ENCODE measurements at regions not wholly inside any gene's neighbourhood (a gene's known extent, or its start where the extent isn't known, plus 50 kb on each side); places are given as distances from the start of the nearest gene placed in this dataset.

- Histone ChIP-seq H3K27ac (ENCODE audit: control insufficient read depth, insufficient read depth, low read length) (no peak overlapping the region), H4K20me1 (ENCODE audit: control insufficient read depth, extremely low read depth, insufficient read depth, low read length) (no peaks in the 10 kb centered on the region), H2AFZ (ENCODE audit: control insufficient read depth, low read length) (no peak overlapping the region), H3K4me3 (ENCODE audit: control insufficient read depth in 2 of 3, extremely low read depth in 1 of 3, insufficient read depth in 2 of 3, low read depth in 1 of 3, low read length in 3 of 3) (no peak overlapping the region), H3K9me3 (ENCODE audit: control insufficient read depth, low read depth, low read length) (no peaks in the 10 kb centered on the region), H3K4me1 (ENCODE audit: control insufficient read depth, extremely low read depth, insufficient read depth, low read length) (peaks cover 15% of the 10 kb centered on the region), H3K27me3 (ENCODE audit: control insufficient read depth, extremely low read depth, insufficient read depth, low read length) (no peaks in the 10 kb centered on the region), H3K9me1 (ENCODE audit: control insufficient read depth, extremely low read depth, insufficient read depth, low read length) (no peaks in the 10 kb centered on the region), H3K4me2 (ENCODE audit: control insufficient read depth, extremely low read depth, insufficient read depth, low read depth, low read length) (no peak overlapping the region), H3K36me3 (ENCODE audit: control insufficient read depth in 2 of 2, extremely low read depth in 1 of 2, insufficient read depth in 2 of 2, low read length in 2 of 2) (no peaks in the 10 kb centered on the region), H3K79me2 (ENCODE audit: control insufficient read depth, insufficient read depth, low read length) (no peaks in the 10 kb centered on the region), H3K9ac (ENCODE audit: control insufficient read depth, extremely low read depth, insufficient read depth, low read length) (no peak overlapping the region)
- TF ChIP-seq EZH2 (IDR thresholded peaks at IDR 0.05; ENCODE audit: low read length): no peak
- no peak for DNase-seq (ENCODE audit: low read depth, low spot score)
- FAIRE-seq: no peak
- dilution Hi-C loops (cut with MboI; ENCODE audit: extremely low pct_ligation_motif_present, low sequenced_read_pairs): no loop called here
These were observed 135.4 kb downstream of the TRIB2 start for GRCh38 chr2:12852135-12852534.

GRCh38 chr2:12854001-12854530 lies 137.3 kb downstream of the TRIB2 start:
- no peak overlapping the region for H2AFZ ChIP-seq (ENCODE audit: control insufficient read depth, low read length)
- TF ChIP-seq CTCF (optimal IDR thresholded peaks at IDR 0.05 in 1 of 3, IDR thresholded peaks at IDR 0.05 in 1 of 3, conservative IDR thresholded peaks at IDR 0.05 in 1 of 3; ENCODE audit: extremely low read depth in 1 of 3, insufficient read depth in 2 of 3, low read length in 3 of 3): no peak
- peaks cover 31% of the 10 kb centered on the region for H3K4me1 ChIP-seq (ENCODE audit: control insufficient read depth, extremely low read depth, insufficient read depth, low read length)
- H3K36me3 ChIP-seq (ENCODE audit: control insufficient read depth in 2 of 2, extremely low read depth in 1 of 2, insufficient read depth in 2 of 2, low read length in 2 of 2): no peaks in the 10 kb centered on the region
- dilution Hi-C loops (cut with MboI; ENCODE audit: extremely low pct_ligation_motif_present, low sequenced_read_pairs): no loop called here
- FAIRE-seq (no peak), DNase-seq (ENCODE audit: low read depth, low spot score) (no peak)
- H4K20me1 ChIP-seq (ENCODE audit: control insufficient read depth, extremely low read depth, insufficient read depth, low read length): no peaks in the 10 kb centered on the region
- no peaks in the 10 kb centered on the region for H3K79me2 ChIP-seq (ENCODE audit: control insufficient read depth, insufficient read depth, low read length)
- no peak overlapping the region for H3K9ac ChIP-seq (ENCODE audit: control insufficient read depth, extremely low read depth, insufficient read depth, low read length)
- no peak overlapping the region for H3K4me3 ChIP-seq (ENCODE audit: control insufficient read depth in 2 of 3, extremely low read depth in 1 of 3, insufficient read depth in 2 of 3, low read depth in 1 of 3, low read length in 3 of 3)
- H3K9me3 ChIP-seq (ENCODE audit: control insufficient read depth, low read depth, low read length): no peaks in the 10 kb centered on the region
- H3K27me3 ChIP-seq (ENCODE audit: control insufficient read depth, extremely low read depth, insufficient read depth, low read length): no peaks in the 10 kb centered on the region
- no peak overlapping the region for H3K27ac ChIP-seq (ENCODE audit: control insufficient read depth, insufficient read depth, low read length)
- no peak overlapping the region for H3K4me2 ChIP-seq (ENCODE audit: control insufficient read depth, extremely low read depth, insufficient read depth, low read depth, low read length)
- no peaks in the 10 kb centered on the region for H3K9me1 ChIP-seq (ENCODE audit: control insufficient read depth, extremely low read depth, insufficient read depth, low read length)

- DNase-seq (ENCODE audit: low read depth, low spot score): no peak
These were observed 138.8 kb downstream of the TRIB2 start for GRCh38 chr2:12855508-12855907.

More at GRCh38 chr2:12855508-12855907, 138.8 kb downstream of the TRIB2 start:
- Histone ChIP-seq H3K4me3 (ENCODE audit: control insufficient read depth in 2 of 3, extremely low read depth in 1 of 3, insufficient read depth in 2 of 3, low read depth in 1 of 3, low read length in 3 of 3) (no peak overlapping the region), H3K4me2 (ENCODE audit: control insufficient read depth, extremely low read depth, insufficient read depth, low read depth, low read length) (no peak overlapping the region), H3K36me3 (ENCODE audit: control insufficient read depth in 2 of 2, extremely low read depth in 1 of 2, insufficient read depth in 2 of 2, low read length in 2 of 2) (no peaks in the 10 kb centered on the region), H3K27me3 (ENCODE audit: control insufficient read depth, extremely low read depth, insufficient read depth, low read length) (no peaks in the 10 kb centered on the region), H2AFZ (ENCODE audit: control insufficient read depth, low read length) (no peak overlapping the region), H4K20me1 (ENCODE audit: control insufficient read depth, extremely low read depth, insufficient read depth, low read length) (no peaks in the 10 kb centered on the region), H3K9ac (ENCODE audit: control insufficient read depth, extremely low read depth, insufficient read depth, low read length) (no peak overlapping the region), H3K27ac (ENCODE audit: control insufficient read depth, insufficient read depth, low read length) (no peak overlapping the region), H3K79me2 (ENCODE audit: control insufficient read depth, insufficient read depth, low read length) (no peaks in the 10 kb centered on the region), H3K9me3 (ENCODE audit: control insufficient read depth, low read depth, low read length) (no peaks in the 10 kb centered on the region), H3K4me1 (ENCODE audit: control insufficient read depth, extremely low read depth, insufficient read depth, low read length) (peaks cover 31% of the 10 kb centered on the region), H3K9me1 (ENCODE audit: control insufficient read depth, extremely low read depth, insufficient read depth, low read length) (no peaks in the 10 kb centered on the region)
- TF ChIP-seq EZH2 (IDR thresholded peaks at IDR 0.05; ENCODE audit: low read length) (no peak), CTCF (optimal IDR thresholded peaks at IDR 0.05 in 1 of 3, IDR thresholded peaks at IDR 0.05 in 1 of 3, conservative IDR thresholded peaks at IDR 0.05 in 1 of 3; ENCODE audit: extremely low read depth in 1 of 3, insufficient read depth in 2 of 3, low read length in 3 of 3) (no peak)
- dilution Hi-C loops (cut with MboI; ENCODE audit: extremely low pct_ligation_motif_present, low sequenced_read_pairs): no loop called here
- no peak for FAIRE-seq
